ENCODE measurements at regions not wholly inside any gene's neighbourhood (a gene's known extent, or its start where the extent isn't known, plus 50 kb on each side); places are given as distances from the start of the nearest gene placed in this dataset.

DNA sequence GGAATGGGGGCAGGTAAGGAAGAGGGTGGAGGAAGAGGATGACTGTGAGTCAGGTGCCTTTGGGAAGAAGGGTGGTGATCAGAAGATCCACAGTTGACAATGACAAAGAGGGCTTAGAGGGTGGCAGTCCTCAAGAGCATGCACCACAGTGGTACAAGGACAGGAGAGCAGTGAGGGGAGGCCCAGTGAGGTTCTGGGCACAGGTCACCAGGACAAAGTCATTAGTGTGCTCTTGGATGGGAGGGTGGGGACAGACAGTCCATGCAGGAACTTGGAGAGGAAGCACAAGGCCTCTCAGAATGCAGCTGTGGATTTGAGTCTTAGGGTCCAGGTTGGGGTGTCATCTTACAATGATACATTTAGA is 75.1 kb downstream of the RHOU start:
- no peak for DNase-seq
- Histone ChIP-seq H3K4me1 (no peaks in the 10 kb centered on the region), H3K4me3 (ENCODE audit: low read depth, low read length) (no peak overlapping the region), H3K36me3 (no peaks in the 10 kb centered on the region), H3K9me3 (no peaks in the 10 kb centered on the region), H3K27me3 (no peaks in the 10 kb centered on the region)
- TF ChIP-seq CTCF (IDR thresholded peaks at IDR 0.05; ENCODE audit: low read depth, low read length): no peak

DNA sequence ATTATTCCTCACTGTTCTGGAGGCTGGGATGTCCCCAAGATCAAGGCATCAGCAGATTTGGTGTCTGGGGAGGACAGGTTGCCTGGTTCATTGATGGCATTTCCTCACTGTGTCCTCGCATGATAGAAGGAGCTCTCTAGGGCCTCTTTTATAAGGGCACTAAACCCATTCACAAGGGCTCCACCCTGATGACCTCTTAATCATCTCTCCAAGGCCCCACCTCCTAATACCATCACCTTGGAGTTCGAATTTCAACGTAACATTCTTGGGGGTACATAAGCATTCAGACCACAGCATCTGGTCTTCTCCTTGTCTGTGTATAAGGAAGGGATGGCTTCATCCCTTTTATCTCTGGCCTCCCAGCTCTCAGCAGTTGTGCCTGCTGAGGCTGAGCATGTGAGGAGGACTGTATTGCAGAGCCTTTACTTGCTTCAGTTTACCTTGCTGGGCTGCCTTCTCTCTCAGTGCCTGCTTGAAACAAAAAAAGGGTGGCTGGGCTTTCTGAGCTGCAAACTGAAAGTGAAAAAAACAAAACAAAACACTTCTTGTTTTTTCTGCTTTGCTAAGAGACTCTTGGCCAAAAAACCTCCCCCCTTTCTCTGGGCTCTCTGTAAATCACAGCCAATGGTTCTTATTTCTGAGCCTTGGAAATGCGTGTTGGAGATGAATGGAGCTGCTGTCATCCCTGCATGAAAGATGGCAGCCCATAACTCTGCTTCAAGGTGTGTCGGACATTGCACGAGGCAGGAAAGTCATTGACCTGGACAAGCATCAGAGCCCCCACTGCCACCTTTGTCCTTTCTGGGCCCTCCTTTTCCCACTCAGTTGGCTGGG is 75.8 kb downstream of the RHOU start:
- no peak for DNase-seq
- Histone ChIP-seq H3K27me3 (no peaks in the 10 kb centered on the region), H3K4me3 (ENCODE audit: low read depth, low read length) (no peak overlapping the region), H3K36me3 (no peaks in the 10 kb centered on the region), H3K9me3 (no peaks in the 10 kb centered on the region), H3K4me1 (no peaks in the 10 kb centered on the region)
- no peak for TF ChIP-seq CTCF (IDR thresholded peaks at IDR 0.05; ENCODE audit: low read depth, low read length)

GRCh38 chr1:228811712-228812305 is 76.5 kb downstream of the RHOU start:
- DNase-seq: no peak
- no peaks in the 10 kb centered on the region for H3K36me3 ChIP-seq
- H3K9me3 ChIP-seq: no peaks in the 10 kb centered on the region
- H3K4me1 ChIP-seq: no peaks in the 10 kb centered on the region
- no peaks in the 10 kb centered on the region for H3K27me3 ChIP-seq
- no peak overlapping the region for H3K4me3 ChIP-seq (ENCODE audit: low read depth, low read length)
- no peak for TF ChIP-seq CTCF (IDR thresholded peaks at IDR 0.05; ENCODE audit: low read depth, low read length)

GRCh38 chr1:228812961-228813360 is 77.7 kb downstream of the RHOU start:
- no peak for DNase-seq
- TF ChIP-seq CTCF (IDR thresholded peaks at IDR 0.05; ENCODE audit: low read depth, low read length): no peak
- no peaks in the 10 kb centered on the region for H3K4me1 ChIP-seq
- no peaks in the 10 kb centered on the region for H3K27me3 ChIP-seq
- H3K36me3 ChIP-seq: no peaks in the 10 kb centered on the region
- no peak overlapping the region for H3K4me3 ChIP-seq (ENCODE audit: low read depth, low read length)
- no peaks in the 10 kb centered on the region for H3K9me3 ChIP-seq

GRCh38 chr1:228814176-228814575 is 78.9 kb downstream of the RHOU start:
- H3K4me1 ChIP-seq: no peaks in the 10 kb centered on the region
- TF ChIP-seq CTCF (IDR thresholded peaks at IDR 0.05; ENCODE audit: low read depth, low read length): no peak
- H3K27me3 ChIP-seq: no peaks in the 10 kb centered on the region
- H3K36me3 ChIP-seq: no peaks in the 10 kb centered on the region
- H3K9me3 ChIP-seq: no peaks in the 10 kb centered on the region
- no peak overlapping the region for H3K4me3 ChIP-seq (ENCODE audit: low read depth, low read length)
- DNase-seq: no peak

DNA sequence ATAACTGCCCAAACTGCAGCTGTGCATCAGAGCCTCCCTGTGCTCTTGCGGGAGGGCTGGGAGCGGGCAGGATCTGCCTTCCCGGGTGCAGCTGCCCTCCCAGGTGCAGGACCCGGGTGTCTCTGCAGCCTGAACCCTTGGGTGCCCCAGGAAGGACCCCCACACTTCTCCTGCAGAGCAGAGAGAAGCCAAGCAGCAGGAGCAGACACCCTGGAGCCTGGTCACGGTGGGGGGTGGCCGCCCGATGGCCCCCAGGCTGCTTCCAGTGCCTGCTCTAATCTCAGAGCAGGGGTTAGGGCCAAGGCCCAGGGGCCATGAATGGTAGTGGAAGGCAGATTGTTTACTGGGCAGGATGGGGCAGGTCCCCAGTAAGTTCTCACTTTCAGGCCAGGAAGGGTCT is 83.0 kb downstream of the RHOU start:
- H3K27me3 ChIP-seq: no peaks in the 10 kb centered on the region
- H3K4me1 ChIP-seq: no peaks in the 10 kb centered on the region
- no peak overlapping the region for H3K4me3 ChIP-seq (ENCODE audit: low read depth, low read length)
- TF ChIP-seq CTCF (IDR thresholded peaks at IDR 0.05; ENCODE audit: low read depth, low read length): no peak
- H3K9me3 ChIP-seq: no peaks in the 10 kb centered on the region
- no peaks in the 10 kb centered on the region for H3K36me3 ChIP-seq
- no peak for DNase-seq

Measured in BE2C (cell line).